ENCODE measurements at regions not wholly inside any gene's neighbourhood (a gene's known extent, or its start where the extent isn't known, plus 50 kb on each side); places are given as distances from the start of the nearest gene placed in this dataset.

DNA sequence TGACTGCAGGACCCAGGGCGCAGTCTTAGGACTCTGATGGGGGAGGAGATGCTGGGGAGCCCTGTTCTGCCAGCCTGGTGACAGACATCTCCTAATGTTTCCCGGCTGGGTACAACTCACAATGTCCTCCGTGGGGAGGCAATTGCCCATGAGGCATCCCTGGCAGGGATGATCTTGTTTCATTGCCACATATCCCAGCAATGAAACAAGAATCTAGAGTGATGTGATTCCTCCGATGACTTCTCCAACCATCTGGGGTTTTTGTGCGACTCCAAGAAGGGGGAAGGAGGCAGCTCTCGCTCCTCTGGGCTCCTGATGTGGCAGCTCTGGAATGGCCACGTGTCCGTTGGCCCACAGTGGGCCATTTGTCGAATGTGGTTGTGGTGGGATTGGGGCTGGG is 255.8 kb downstream of the SEC14L1 start:
- H3K4me3 Mint-ChIP-seq = no peak overlapping the region
- H3K36me3 Mint-ChIP-seq = peaks cover 2% of the 10 kb centered on the region; the same call in 1 of the 2 replicates
- H3K27me3 Mint-ChIP-seq (ENCODE audit: low read depth) = no peaks in the 10 kb centered on the region
- DNase-seq (ENCODE audit: low spot score) = no peak
- H3K4me1 Mint-ChIP-seq = peaks cover 55% of the 10 kb centered on the region
- no peaks in the 10 kb centered on the region for H3K9me3 Mint-ChIP-seq
- CTCF ChIA-PET = interaction anchor here (0.8 to 1.3 kb wide), 2 partner anchors 32 to 65 kb away, joined by 3 to 4 read pairs; no protein-coding TSS in a partner anchor
- ATAC-seq = no peak
- H3K27ac Mint-ChIP-seq = no peak overlapping the region
- TF ChIP-seq, protein P1, sequence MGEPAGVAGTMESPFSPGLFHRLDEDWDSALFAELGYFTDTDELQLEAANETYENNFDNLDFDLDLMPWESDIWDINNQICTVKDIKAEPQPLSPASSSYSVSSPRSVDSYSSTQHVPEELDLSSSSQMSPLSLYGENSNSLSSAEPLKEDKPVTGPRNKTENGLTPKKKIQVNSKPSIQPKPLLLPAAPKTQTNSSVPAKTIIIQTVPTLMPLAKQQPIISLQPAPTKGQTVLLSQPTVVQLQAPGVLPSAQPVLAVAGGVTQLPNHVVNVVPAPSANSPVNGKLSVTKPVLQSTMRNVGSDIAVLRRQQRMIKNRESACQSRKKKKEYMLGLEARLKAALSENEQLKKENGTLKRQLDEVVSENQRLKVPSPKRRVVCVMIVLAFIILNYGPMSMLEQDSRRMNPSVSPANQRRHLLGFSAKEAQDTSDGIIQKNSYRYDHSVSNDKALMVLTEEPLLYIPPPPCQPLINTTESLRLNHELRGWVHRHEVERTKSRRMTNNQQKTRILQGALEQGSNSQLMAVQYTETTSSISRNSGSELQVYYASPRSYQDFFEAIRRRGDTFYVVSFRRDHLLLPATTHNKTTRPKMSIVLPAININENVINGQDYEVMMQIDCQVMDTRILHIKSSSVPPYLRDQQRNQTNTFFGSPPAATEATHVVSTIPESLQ (CRISPR knock-in tag; IDR thresholded peaks at IDR 0.05) = no peak
- TF ChIP-seq, protein P2, sequence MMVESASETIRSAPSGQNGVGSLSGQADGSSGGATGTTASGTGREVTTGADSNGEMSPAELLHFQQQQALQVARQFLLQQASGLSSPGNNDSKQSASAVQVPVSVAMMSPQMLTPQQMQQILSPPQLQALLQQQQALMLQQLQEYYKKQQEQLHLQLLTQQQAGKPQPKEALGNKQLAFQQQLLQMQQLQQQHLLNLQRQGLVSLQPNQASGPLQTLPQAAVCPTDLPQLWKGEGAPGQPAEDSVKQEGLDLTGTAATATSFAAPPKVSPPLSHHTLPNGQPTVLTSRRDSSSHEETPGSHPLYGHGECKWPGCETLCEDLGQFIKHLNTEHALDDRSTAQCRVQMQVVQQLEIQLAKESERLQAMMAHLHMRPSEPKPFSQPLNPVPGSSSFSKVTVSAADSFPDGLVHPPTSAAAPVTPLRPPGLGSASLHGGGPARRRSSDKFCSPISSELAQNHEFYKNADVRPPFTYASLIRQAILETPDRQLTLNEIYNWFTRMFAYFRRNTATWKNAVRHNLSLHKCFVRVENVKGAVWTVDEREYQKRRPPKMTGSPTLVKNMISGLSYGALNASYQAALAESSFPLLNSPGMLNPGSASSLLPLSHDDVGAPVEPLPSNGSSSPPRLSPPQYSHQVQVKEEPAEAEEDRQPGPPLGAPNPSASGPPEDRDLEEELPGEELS (CRISPR knock-in tag; IDR thresholded peaks at IDR 0.05) = no peak
- TF ChIP-seq, protein P3, sequence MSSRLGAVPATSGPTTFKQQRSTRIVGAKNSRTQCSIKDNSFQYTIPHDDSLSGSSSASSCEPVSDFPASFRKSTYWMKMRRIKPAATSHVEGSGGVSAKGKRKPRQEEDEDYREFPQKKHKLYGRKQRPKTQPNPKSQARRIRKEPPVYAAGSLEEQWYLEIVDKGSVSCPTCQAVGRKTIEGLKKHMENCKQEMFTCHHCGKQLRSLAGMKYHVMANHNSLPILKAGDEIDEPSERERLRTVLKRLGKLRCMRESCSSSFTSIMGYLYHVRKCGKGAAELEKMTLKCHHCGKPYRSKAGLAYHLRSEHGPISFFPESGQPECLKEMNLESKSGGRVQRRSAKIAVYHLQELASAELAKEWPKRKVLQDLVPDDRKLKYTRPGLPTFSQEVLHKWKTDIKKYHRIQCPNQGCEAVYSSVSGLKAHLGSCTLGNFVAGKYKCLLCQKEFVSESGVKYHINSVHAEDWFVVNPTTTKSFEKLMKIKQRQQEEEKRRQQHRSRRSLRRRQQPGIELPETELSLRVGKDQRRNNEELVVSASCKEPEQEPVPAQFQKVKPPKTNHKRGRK (CRISPR knock-in tag; IDR thresholded peaks at IDR 0.05; ENCODE audit: borderline replicate concordance) = no peak
- TF ChIP-seq ZNF232 (CRISPR knock-in tag; IDR thresholded peaks at IDR 0.05) (no peak), ESRRA (CRISPR knock-in tag; IDR thresholded peaks at IDR 0.05; ENCODE audit: borderline replicate concordance) (no peak), ZNF416 (CRISPR knock-in tag; IDR thresholded peaks at IDR 0.05) (no peak), GTF2I (CRISPR knock-in tag; conservative IDR thresholded peaks at IDR 0.05) (no peak)
- TF ChIP-seq, protein P4, sequence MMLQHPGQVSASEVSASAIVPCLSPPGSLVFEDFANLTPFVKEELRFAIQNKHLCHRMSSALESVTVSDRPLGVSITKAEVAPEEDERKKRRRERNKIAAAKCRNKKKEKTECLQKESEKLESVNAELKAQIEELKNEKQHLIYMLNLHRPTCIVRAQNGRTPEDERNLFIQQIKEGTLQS (CRISPR knock-in tag; conservative IDR thresholded peaks at IDR 0.05) = no peak
- TF ChIP-seq, protein P5, sequence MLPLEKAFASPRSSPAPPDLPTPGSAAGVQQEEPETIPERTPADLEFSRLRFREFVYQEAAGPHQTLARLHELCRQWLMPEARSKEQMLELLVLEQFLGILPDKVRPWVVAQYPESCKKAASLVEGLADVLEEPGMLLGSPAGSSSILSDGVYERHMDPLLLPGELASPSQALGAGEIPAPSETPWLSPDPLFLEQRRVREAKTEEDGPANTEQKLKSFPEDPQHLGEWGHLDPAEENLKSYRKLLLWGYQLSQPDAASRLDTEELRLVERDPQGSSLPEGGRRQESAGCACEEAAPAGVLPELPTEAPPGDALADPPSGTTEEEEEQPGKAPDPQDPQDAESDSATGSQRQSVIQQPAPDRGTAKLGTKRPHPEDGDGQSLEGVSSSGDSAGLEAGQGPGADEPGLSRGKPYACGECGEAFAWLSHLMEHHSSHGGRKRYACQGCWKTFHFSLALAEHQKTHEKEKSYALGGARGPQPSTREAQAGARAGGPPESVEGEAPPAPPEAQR (CRISPR knock-in tag; IDR thresholded peaks at IDR 0.05) = no peak
- POLR2A ChIA-PET = interaction anchor here (0.6 to 1.0 kb wide), 2 partner anchors 18 to 55 kb away, joined by 3 to 8 read pairs; no protein-coding TSS in a partner anchor

DNA sequence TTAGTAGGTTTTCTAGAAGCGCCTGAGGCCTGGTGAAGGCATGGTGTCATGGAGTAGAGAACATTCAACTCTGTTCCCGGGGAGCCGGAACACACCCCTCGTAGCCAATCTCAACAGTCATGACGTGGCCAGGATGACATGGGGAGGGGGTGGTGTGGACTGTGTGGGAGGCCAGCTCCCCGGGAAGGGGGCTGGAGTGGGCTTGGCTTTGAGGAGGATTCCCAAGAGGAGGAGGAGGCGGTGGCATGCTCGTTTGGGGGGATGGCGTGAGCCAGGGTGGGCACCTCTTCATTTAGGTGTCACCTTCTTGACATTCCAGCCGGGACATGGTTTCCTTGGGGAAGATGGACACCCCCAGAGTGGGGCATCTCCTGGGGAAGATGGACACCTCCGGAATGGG is 257.5 kb downstream of the SEC14L1 start:
- Mint-ChIP-seq H3K4me1 (peaks cover 38% of the 10 kb centered on the region), H3K4me3 (no peak overlapping the region), H3K36me3 (peaks cover 6% of the 10 kb centered on the region), H3K9me3 (no peaks in the 10 kb centered on the region), H3K27ac (no peak overlapping the region), H3K27me3 (ENCODE audit: low read depth) (no peaks in the 10 kb centered on the region)
- ATAC-seq (no peak), DNase-seq (ENCODE audit: low spot score) (no peak)
- ChIA-PET POLR2A (interaction anchor here (0.7 kb wide), 1 partner anchor 85 kb away, joined by 4 read pairs; no protein-coding TSS in a partner anchor), CTCF (interaction anchor here (1.1 kb wide), 1 partner anchor 32 kb away, joined by 3 read pairs; no protein-coding TSS in a partner anchor)
- no peak for TF ChIP-seq RORB (CRISPR knock-in tag; IDR thresholded peaks at IDR 0.05)
- no peak for TF ChIP-seq SMAD4 (CRISPR knock-in tag; IDR thresholded peaks at IDR 0.05)
- no peak for TF ChIP-seq JAZF1 (CRISPR knock-in tag; IDR thresholded peaks at IDR 0.05)
- TF ChIP-seq GTF2I (CRISPR knock-in tag; conservative IDR thresholded peaks at IDR 0.05) = no peak
- TF ChIP-seq NFYB (CRISPR knock-in tag; conservative IDR thresholded peaks at IDR 0.05; ENCODE audit: low read depth) = no peak
- TF ChIP-seq, protein P6, sequence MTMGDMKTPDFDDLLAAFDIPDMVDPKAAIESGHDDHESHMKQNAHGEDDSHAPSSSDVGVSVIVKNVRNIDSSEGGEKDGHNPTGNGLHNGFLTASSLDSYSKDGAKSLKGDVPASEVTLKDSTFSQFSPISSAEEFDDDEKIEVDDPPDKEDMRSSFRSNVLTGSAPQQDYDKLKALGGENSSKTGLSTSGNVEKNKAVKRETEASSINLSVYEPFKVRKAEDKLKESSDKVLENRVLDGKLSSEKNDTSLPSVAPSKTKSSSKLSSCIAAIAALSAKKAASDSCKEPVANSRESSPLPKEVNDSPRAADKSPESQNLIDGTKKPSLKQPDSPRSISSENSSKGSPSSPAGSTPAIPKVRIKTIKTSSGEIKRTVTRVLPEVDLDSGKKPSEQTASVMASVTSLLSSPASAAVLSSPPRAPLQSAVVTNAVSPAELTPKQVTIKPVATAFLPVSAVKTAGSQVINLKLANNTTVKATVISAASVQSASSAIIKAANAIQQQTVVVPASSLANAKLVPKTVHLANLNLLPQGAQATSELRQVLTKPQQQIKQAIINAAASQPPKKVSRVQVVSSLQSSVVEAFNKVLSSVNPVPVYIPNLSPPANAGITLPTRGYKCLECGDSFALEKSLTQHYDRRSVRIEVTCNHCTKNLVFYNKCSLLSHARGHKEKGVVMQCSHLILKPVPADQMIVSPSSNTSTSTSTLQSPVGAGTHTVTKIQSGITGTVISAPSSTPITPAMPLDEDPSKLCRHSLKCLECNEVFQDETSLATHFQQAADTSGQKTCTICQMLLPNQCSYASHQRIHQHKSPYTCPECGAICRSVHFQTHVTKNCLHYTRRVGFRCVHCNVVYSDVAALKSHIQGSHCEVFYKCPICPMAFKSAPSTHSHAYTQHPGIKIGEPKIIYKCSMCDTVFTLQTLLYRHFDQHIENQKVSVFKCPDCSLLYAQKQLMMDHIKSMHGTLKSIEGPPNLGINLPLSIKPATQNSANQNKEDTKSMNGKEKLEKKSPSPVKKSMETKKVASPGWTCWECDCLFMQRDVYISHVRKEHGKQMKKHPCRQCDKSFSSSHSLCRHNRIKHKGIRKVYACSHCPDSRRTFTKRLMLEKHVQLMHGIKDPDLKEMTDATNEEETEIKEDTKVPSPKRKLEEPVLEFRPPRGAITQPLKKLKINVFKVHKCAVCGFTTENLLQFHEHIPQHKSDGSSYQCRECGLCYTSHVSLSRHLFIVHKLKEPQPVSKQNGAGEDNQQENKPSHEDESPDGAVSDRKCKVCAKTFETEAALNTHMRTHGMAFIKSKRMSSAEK (CRISPR knock-in tag; IDR thresholded peaks at IDR 0.05; ENCODE audit: borderline replicate concordance) = no peak
- TF ChIP-seq, protein P7, sequence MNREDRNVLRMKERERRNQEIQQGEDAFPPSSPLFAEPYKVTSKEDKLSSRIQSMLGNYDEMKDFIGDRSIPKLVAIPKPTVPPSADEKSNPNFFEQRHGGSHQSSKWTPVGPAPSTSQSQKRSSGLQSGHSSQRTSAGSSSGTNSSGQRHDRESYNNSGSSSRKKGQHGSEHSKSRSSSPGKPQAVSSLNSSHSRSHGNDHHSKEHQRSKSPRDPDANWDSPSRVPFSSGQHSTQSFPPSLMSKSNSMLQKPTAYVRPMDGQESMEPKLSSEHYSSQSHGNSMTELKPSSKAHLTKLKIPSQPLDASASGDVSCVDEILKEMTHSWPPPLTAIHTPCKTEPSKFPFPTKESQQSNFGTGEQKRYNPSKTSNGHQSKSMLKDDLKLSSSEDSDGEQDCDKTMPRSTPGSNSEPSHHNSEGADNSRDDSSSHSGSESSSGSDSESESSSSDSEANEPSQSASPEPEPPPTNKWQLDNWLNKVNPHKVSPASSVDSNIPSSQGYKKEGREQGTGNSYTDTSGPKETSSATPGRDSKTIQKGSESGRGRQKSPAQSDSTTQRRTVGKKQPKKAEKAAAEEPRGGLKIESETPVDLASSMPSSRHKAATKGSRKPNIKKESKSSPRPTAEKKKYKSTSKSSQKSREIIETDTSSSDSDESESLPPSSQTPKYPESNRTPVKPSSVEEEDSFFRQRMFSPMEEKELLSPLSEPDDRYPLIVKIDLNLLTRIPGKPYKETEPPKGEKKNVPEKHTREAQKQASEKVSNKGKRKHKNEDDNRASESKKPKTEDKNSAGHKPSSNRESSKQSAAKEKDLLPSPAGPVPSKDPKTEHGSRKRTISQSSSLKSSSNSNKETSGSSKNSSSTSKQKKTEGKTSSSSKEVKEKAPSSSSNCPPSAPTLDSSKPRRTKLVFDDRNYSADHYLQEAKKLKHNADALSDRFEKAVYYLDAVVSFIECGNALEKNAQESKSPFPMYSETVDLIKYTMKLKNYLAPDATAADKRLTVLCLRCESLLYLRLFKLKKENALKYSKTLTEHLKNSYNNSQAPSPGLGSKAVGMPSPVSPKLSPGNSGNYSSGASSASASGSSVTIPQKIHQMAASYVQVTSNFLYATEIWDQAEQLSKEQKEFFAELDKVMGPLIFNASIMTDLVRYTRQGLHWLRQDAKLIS (CRISPR knock-in tag; IDR thresholded peaks at IDR 0.05; ENCODE audit: borderline replicate concordance) = no peak
- no peak for TF ChIP-seq EMX1 (CRISPR knock-in tag; IDR thresholded peaks at IDR 0.05)
- TF ChIP-seq, protein P8, sequence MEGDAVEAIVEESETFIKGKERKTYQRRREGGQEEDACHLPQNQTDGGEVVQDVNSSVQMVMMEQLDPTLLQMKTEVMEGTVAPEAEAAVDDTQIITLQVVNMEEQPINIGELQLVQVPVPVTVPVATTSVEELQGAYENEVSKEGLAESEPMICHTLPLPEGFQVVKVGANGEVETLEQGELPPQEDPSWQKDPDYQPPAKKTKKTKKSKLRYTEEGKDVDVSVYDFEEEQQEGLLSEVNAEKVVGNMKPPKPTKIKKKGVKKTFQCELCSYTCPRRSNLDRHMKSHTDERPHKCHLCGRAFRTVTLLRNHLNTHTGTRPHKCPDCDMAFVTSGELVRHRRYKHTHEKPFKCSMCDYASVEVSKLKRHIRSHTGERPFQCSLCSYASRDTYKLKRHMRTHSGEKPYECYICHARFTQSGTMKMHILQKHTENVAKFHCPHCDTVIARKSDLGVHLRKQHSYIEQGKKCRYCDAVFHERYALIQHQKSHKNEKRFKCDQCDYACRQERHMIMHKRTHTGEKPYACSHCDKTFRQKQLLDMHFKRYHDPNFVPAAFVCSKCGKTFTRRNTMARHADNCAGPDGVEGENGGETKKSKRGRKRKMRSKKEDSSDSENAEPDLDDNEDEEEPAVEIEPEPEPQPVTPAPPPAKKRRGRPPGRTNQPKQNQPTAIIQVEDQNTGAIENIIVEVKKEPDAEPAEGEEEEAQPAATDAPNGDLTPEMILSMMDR (IDR thresholded peaks at IDR 0.05) = no peak

All from WTC11 (cell line).